GM18505 (cell line): ENCODE measurements at regions not wholly inside any gene's neighbourhood (a gene's known extent, or its start where the extent isn't known, plus 50 kb on each side); places are given as distances from the start of the nearest gene placed in this dataset.
"Not testable (repeated sequence)": the region's sequence is repeated elsewhere in the genome, so short reads cannot be mapped to it uniquely, and the experiment has no call there.

ENCODE experiments used
- ATAC-seq: cut with Tn5 transposase; IDR thresholded peaks from one replicate; pipeline ENCODE4 v1.9.1; 2021; ENCODE audit not compliant: unreplicated experiment
- POLR2A ChIP-seq: IDR thresholded peaks from 4 replicates; pipeline ENCODE4 v1.6.1; 2011; ENCODE audit warnings: borderline replicate concordance; ENCODE audit not compliant: insufficient read depth, insufficient read length; ENCODE audit errors: extremely low read depth

- no peak for ATAC-seq
- TF ChIP-seq POLR2A, result no peak
These were observed 361.9 kb upstream of the MEX3C start for GRCh38 chr18:51559198-51559901.

GRCh38 chr18:51559902-51560287, 362.4 kb upstream of the MEX3C start:
- no peak for ATAC-seq
- no peak for TF ChIP-seq POLR2A

GRCh38 chr18:51561821-51562220, 364.3 kb upstream of the MEX3C start:
- TF ChIP-seq POLR2A, result no peak
- ATAC-seq, result no peak

- ATAC-seq, result no peak
- TF ChIP-seq POLR2A, result no peak
These were observed 365.4 kb upstream of the MEX3C start for GRCh38 chr18:51562866-51563265.

GRCh38 chr18:51563396-51563795, 365.9 kb upstream of the MEX3C start:
- no peak for ATAC-seq
- TF ChIP-seq POLR2A, result no peak

GRCh38 chr18:51568151-51568550, 370.7 kb upstream of the MEX3C start:
- no peak for TF ChIP-seq POLR2A
- ATAC-seq, result no peak

GRCh38 chr18:51569153-51569552, 371.7 kb upstream of the MEX3C start:
- no peak for TF ChIP-seq POLR2A
- no peak for ATAC-seq

GRCh38 chr18:51569561-51569960, 372.1 kb upstream of the MEX3C start:
- no peak for ATAC-seq
- TF ChIP-seq POLR2A, result no peak

- ATAC-seq, result not testable (repeated sequence)
These were observed 372.6 kb upstream of the MEX3C start for GRCh38 chr18:51570071-51570470.

- not testable (repeated sequence) for ATAC-seq
These were observed 376.4 kb upstream of the MEX3C start for GRCh38 chr18:51573886-51574285.

- ATAC-seq, result no peak
- TF ChIP-seq POLR2A, result no peak
These were observed 377.7 kb upstream of the MEX3C start for GRCh38 chr18:51575171-51575570.

GRCh38 chr18:51578406-51578980, 381.0 kb upstream of the MEX3C start:
- no peak for TF ChIP-seq POLR2A
- ATAC-seq, result no peak

- TF ChIP-seq POLR2A, result no peak
- ATAC-seq, result no peak
These were observed 383.1 kb upstream of the MEX3C start for GRCh38 chr18:51580580-51580979.

GRCh38 chr18:51582551-51582950, 385.1 kb upstream of the MEX3C start:
- no peak for ATAC-seq
- TF ChIP-seq POLR2A, result no peak

GRCh38 chr18:51588616-51589015, 391.1 kb upstream of the MEX3C start:
- ATAC-seq, result no peak
- TF ChIP-seq POLR2A, result no peak

- no peak for TF ChIP-seq POLR2A
- ATAC-seq, result no peak
These were observed 396.4 kb upstream of the MEX3C start for GRCh38 chr18:51593931-51594330.

GRCh38 chr18:51603111-51603510, 405.6 kb upstream of the MEX3C start:
- ATAC-seq, result no peak
- no peak for TF ChIP-seq POLR2A
